ENCODE measurements at regions not wholly inside any gene's neighbourhood (a gene's known extent, or its start where the extent isn't known, plus 50 kb on each side); places are given as distances from the start of the nearest gene placed in this dataset.

DNA sequence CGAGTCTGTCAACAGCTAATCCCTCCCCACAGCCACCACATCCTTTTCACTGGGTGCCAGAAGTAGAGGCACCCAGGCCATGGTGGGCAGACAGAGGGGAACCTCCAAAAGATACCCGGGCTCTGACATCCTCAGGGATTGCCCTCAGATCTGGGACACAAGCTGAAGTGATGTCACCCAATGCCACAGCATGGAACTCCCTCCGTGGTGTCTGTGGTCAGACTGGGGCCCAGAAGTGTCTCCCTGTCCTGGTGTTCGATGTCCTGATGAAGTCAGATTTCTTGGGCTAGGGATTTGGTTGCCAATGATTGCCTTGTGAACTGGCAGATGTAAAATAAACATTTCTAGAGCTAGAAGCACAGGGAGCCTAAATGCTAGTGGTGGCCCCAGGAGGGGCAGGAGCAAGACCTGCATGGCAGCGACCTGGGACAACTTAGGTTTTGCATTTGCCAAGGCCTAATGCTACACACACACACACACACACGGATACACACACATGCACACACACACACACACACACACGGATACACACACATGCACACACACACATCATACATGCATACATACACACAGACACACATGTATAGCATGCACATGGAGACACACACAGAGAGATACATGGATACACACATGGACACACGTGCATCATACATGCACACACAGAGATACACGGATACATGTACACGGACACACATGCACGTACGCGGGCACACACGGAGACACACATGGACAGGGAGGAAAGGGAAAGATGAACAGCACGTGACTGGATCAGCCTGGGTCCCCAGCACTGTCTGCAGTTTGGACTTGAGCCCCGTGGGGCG, 221.0 kb downstream of the NFATC2 start:
- dilution Hi-C loops (cut with MboI; ENCODE audit: extremely low pct_ligation_motif_present, low sequenced_read_pairs) (no loop called here), intact Hi-C loops (cut with micrococcal nuclease) (no loop called here)
- DNase-seq (ENCODE audit: low read depth, low spot score) (no peak), FAIRE-seq (no peak)
- CTCF ChIA-PET = interaction anchor here (1.7 to 7.3 kb wide), 2 partner anchors 8 to 335 kb away, joined by 6 to 95 read pairs; no protein-coding TSS in a partner anchor
- peaks cover 0 to 5% of the 10 kb centered on the region in 2 experiments for H3K27me3 ChIP-seq (ENCODE audit: control insufficient read depth in 2 of 2, insufficient read depth in 2 of 2, low read length in 2 of 2)
- no peak overlapping the region for H3K9ac ChIP-seq (replicated peaks; ENCODE audit: extremely low read depth, insufficient read depth, low read length)
- H3K4me2 ChIP-seq (ENCODE audit: insufficient read depth, low read length) = no peak overlapping the region
- H2AFZ ChIP-seq (ENCODE audit: low read depth, low read length) = no peak overlapping the region
- no peak overlapping the region for H3K27ac ChIP-seq (ENCODE audit: insufficient read depth, low read depth, low read length)
- no peaks in the 10 kb centered on the region for H4K20me1 ChIP-seq (replicated peaks; ENCODE audit: control insufficient read depth, extremely low read depth, insufficient read depth, low read length)
- TF ChIP-seq FOS (IDR thresholded peaks at IDR 0.05; ENCODE audit: borderline replicate concordance, insufficient read depth, low read length) (no peak), CTCF (IDR thresholded peaks at IDR 0.05; ENCODE audit: extremely low read depth in 1 of 2, insufficient read depth in 1 of 2, low read depth in 1 of 2, low read length in 2 of 2) (no peak), EZH2 (IDR thresholded peaks at IDR 0.05; ENCODE audit: borderline replicate concordance, low read depth, low read length, severe bottlenecking) (no peak), POLR2AphosphoS5 (IDR thresholded peaks at IDR 0.05; ENCODE audit: insufficient read depth, low read depth, low read length) (no peak), MYC (IDR thresholded peaks at IDR 0.05; ENCODE audit: low read depth, low read length) (no peak), GATA2 (IDR thresholded peaks at IDR 0.05; ENCODE audit: insufficient read depth, insufficient read length, low read depth, low read length) (no peak), JUN (IDR thresholded peaks at IDR 0.05; ENCODE audit: borderline replicate concordance, insufficient read depth, insufficient read length, low read depth) (no peak), POLR2A (IDR thresholded peaks at IDR 0.05; ENCODE audit: low read depth, low read length) (no peak)
- TF ChIP-seq, protein P1, sequence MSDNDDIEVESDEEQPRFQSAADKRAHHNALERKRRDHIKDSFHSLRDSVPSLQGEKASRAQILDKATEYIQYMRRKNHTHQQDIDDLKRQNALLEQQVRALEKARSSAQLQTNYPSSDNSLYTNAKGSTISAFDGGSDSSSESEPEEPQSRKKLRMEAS (IDR thresholded peaks at IDR 0.05; ENCODE audit: insufficient read depth, insufficient read length) = no peak
- no peak overlapping the region for H3K4me3 ChIP-seq (replicated peaks in 1 of 3; ENCODE audit: insufficient read depth in 1 of 3, low read depth in 1 of 3, low read length in 3 of 3)
- POLR2A ChIA-PET = no interaction called here
- no peaks in the 10 kb centered on the region for H3K9me1 ChIP-seq (replicated peaks; ENCODE audit: control insufficient read depth, extremely low read depth, insufficient read depth, low read length)
- no peaks in the 10 kb centered on the region for H3K4me1 ChIP-seq (ENCODE audit: control insufficient read depth, extremely low read depth, insufficient read depth, low read length)
- H3K9me3 ChIP-seq (replicated peaks; ENCODE audit: control insufficient read depth, insufficient read depth, low read length) = no peaks in the 10 kb centered on the region
- H3K36me3 ChIP-seq (ENCODE audit: control insufficient read depth in 2 of 2, extremely low read depth in 1 of 2, insufficient read depth in 2 of 2, low read length in 2 of 2) = no peaks in the 10 kb centered on the region
- BruUV-seq (replicated peaks) = no TSS peak
- no peaks in the 10 kb centered on the region for H3K79me2 ChIP-seq (ENCODE audit: control insufficient read depth, insufficient read depth, low read length)
